Activated naive CD4-positive, alpha-beta T cell treated with anti-CD3 and anti-CD28 coated beads, Interleukin-2, amount 10 ng/mL, durations not matched to agents 7 days and 5 days (primary cell): ENCODE measurements at regions not wholly inside any gene's neighbourhood (a gene's known extent, or its start where the extent isn't known, plus 50 kb on each side); places are given as distances from the start of the nearest gene placed in this dataset.
A peak's percentile ranks its signal among the peaks of the same experiment; 100 is the strongest.
"Not testable (repeated sequence)": the region's sequence is repeated elsewhere in the genome, so short reads cannot be mapped to it uniquely, and the experiment has no call there.

Experiments
- CTCF ChIA-PET: fragments of 350-600 bp; sonication (Branson Sonifier 250); formaldehyde crosslinking; loops from one replicate; lab custom pipeline; 2021; ENCODE audit warnings: antibody characterized with exemption; lab: Charles Lee
- DNase-seq: peaks from one replicate; pipeline ENCODE4 v3.0.0-alpha.2; 2020
- H3K27ac Mint-ChIP-seq: one replicate; pipeline ENCODE4 v1.8.0; 2021; ENCODE audit warnings: mild to moderate bottlenecking, moderate library complexity, mixed read lengths
- H3K27me3 Mint-ChIP-seq: one replicate; pipeline ENCODE4 v1.8.0; 2021; ENCODE audit warnings: mild to moderate bottlenecking, mixed read lengths
- H3K36me3 Mint-ChIP-seq: one replicate; pipeline ENCODE4 v1.8.0; 2021; ENCODE audit warnings: mixed read lengths
- H3K4me1 Mint-ChIP-seq: one replicate; pipeline ENCODE4 v1.8.0; 2021; ENCODE audit warnings: mixed read lengths
- H3K4me3 Mint-ChIP-seq: one replicate; pipeline ENCODE4 v1.8.0; 2021; ENCODE audit warnings: mild to moderate bottlenecking, moderate library complexity, mixed read lengths
- H3K9me3 Mint-ChIP-seq: one replicate; pipeline ENCODE4 v1.8.0; 2021; ENCODE audit warnings: mixed read lengths

DNA sequence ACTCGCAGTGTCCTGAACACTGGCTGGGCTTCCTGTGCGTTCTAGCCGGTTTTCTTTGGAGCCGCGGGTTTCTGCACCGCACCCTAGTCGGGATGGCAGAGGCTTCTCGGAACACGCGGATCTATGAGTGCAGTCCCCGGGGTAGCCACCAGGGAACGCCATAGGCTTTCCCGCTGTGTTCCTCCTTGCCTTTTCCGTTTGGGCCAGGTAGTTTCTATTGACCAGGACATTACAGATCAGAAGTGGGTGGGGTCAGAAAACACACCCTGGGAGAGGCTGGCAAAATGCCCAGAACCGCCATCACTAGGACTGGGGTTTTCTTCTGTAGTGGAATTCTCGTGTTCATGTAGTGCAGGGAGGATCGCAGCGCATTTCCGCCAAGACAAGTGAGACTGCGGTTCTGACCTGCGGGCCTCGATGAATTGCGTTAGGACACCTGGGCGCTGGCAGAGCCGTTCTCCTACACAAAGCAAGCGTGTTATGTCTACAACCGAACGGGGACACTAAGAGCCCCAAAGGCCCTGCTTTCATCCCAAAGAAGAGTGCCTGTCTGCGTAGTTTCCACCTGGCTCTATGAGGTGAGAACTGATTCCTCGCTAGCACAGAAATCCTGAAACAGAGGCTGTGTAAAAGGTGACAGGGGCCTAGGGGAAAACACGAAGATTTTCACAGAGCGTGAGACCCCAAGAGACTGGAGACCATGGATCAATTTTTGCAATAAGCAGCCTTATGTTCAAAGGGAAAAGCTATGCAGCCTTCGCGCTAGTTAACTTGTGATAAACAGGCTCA, 121.5 kb downstream of the PPIAL4G start:
- H3K4me3 Mint-ChIP-seq = peak overlapping the region; percentile 71
- peaks cover 43% of the 10 kb centered on the region for H3K27me3 Mint-ChIP-seq
- H3K27ac Mint-ChIP-seq, H3K9me3 Mint-ChIP-seq, CTCF ChIA-PET, H3K36me3 Mint-ChIP-seq: not testable (repeated sequence)
- H3K4me1 Mint-ChIP-seq = peaks cover 39% of the 10 kb centered on the region
- peak; percentile 56 for DNase-seq

DNA sequence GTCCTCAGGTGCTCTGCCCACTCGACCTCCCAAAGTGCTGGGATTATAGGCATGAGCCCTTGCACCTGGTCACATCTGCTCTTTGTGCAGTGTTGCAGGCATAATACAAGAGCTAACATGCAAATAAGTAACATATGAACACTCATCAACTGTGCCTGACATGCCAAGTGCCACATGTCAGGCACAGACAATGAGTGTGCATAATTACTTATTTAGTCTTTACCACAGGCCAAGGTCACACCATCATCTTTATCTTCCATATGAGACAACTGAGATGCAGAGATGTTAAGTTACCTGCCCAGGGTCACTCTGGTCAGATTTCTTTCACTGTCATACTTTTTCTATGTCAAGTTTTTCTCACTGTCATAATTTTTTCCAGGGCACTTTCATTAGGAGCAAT, 126.1 kb downstream of the PPIAL4G start:
- Mint-ChIP-seq H3K27me3 (peaks cover 78% of the 10 kb centered on the region), H3K9me3 (no peaks in the 10 kb centered on the region), H3K4me3 (no peak overlapping the region), H3K4me1 (peaks cover 26% of the 10 kb centered on the region), H3K27ac (no peak overlapping the region), H3K36me3 (no peaks in the 10 kb centered on the region)
- CTCF ChIA-PET = interaction anchor here (1.4 kb wide), 1 partner anchor 13 kb away, joined by 3 read pairs; no protein-coding TSS in a partner anchor
- DNase-seq = no peak

DNA sequence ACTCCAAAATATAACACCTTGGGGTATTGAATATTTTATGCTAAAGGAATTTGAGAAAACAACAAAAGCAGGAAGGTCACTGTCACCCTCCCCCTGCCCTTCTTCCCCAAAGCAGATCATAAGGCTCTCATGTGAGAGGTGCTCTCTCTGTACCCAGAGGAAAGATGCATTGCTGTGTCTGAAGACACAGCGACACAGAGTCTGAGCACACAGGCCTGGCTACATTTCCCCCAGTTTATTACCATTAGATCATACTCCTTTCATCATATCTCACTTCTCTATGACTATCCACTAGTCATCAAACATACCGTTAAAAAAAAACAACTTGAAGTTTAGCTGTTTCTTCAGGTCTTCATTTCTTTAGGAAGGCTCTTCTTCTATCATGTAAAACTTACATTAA, 127.1 kb downstream of the PPIAL4G start:
- H3K36me3 Mint-ChIP-seq = no peaks in the 10 kb centered on the region
- peaks cover 84% of the 10 kb centered on the region for H3K27me3 Mint-ChIP-seq
- H3K4me3 Mint-ChIP-seq = no peak overlapping the region
- H3K4me1 Mint-ChIP-seq = peaks cover 16% of the 10 kb centered on the region
- CTCF ChIA-PET = interaction anchor here (0.6 to 1.4 kb wide), 2 partner anchors 12 to 13 kb away, joined by 3 read pairs; no protein-coding TSS in a partner anchor
- H3K27ac Mint-ChIP-seq = no peak overlapping the region
- DNase-seq = no peak
- no peaks in the 10 kb centered on the region for H3K9me3 Mint-ChIP-seq

DNA sequence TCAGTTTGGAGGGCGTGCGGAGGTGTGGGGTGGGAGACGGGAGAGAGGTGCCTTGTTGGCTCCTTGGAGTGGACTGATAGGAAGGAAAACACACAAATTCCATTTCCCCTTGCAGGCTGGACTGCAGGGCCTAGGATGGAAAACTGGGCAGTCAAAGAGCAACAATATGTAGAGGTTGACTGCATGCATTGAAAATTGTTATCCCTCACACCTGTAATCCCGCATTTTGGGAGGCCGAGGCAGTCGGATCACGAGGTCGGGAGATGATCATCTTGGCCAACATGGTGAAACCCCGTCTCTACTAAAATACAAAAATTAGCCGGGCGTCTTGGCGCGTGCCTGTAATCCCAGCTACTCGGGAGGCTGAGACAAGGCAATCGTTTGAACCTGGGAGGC, 128.2 kb downstream of the PPIAL4G start:
- Mint-ChIP-seq H3K36me3 (no peaks in the 10 kb centered on the region), H3K4me1 (peaks cover 16% of the 10 kb centered on the region), H3K4me3 (no peak overlapping the region), H3K27ac (no peak overlapping the region), H3K27me3 (peaks cover 86% of the 10 kb centered on the region), H3K9me3 (no peaks in the 10 kb centered on the region)
- DNase-seq = no peak
- CTCF ChIA-PET = interaction anchor here (1.1 kb wide), 1 partner anchor 9 kb away, joined by 3 read pairs; no protein-coding TSS in a partner anchor

DNA sequence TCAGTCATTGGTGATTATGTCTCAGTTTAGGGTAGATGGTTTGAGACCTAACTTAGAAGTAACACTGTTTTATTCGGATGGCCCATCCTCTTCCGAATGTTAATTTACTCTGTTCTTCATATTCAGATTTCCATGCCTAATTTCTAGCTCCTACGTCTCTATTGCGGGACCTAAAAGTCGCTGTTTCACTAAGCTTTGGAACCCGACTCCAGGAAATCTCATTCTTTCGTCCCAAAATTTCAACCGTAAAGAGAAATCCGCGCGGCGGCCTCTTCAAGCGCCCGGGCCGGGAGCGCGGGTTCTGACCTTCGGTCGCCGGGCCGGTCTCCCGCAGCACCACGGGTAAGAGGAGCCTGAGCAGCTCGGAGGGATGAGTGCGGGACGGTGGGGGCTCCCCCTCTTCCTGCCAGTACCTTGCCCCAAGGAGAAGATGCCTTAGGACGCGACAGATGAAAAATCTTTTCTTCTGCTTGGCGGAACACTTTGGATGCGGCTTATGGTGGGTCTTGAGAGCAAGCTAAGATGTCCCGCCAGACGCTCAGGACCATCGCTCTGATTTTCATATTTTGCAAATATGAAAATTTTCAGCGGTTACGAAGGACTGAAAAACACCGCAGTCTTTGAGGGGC, 128.7 kb downstream of the PPIAL4G start:
- H3K4me1 Mint-ChIP-seq = peaks cover 16% of the 10 kb centered on the region
- H3K9me3 Mint-ChIP-seq = no peaks in the 10 kb centered on the region
- H3K36me3 Mint-ChIP-seq = no peaks in the 10 kb centered on the region
- CTCF ChIA-PET = interaction anchor here (1.1 kb wide), 1 partner anchor 9 kb away, joined by 3 read pairs; no protein-coding TSS in a partner anchor
- DNase-seq = no peak
- H3K27me3 Mint-ChIP-seq = peaks cover 82% of the 10 kb centered on the region
- no peak overlapping the region for H3K27ac Mint-ChIP-seq
- no peak overlapping the region for H3K4me3 Mint-ChIP-seq

DNA sequence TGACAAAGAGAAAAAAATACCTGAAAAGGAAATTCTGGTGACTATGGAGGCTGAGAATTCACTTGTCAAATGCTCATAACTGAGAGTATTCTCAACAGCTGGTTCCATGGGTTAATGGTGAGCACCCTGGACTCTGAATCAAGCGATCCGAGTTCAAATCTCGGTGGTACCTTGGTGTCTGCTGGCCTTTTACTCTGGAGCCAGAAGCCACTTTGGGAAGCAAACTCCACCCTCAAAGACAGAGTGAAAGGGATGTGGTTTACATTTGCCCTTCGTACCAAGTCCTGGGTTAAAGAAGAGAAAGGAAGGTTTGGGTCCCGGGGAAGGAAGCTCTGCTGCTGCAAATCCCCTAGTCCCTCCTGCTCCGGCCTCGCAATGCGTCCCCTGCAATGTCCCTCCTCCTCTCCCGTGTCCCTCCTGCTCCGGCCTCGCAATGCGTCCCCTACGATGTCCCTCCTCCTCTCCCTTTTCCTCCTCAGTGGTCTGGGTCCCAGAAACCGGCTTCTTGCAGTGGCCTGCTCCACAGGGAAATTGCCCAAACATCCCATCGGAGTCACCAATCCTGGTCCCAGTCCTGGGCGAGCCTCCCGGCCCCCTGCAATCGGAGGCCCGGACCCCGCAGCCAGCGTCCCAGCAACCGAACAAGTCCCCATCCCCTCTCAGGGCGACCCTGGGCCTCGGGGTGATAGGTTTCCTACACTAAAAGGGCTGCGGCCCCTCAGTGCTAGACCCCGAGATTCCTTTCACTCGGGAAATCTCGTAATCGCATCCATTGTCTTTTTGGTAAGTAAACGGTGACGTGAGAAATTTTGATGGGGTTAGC, 129.4 kb downstream of the PPIAL4G start:
- Mint-ChIP-seq H3K4me1 (peaks cover 16% of the 10 kb centered on the region), H3K36me3 (no peaks in the 10 kb centered on the region), H3K4me3 (no peak overlapping the region), H3K27me3 (peaks cover 89% of the 10 kb centered on the region), H3K27ac (no peak overlapping the region), H3K9me3 (no peaks in the 10 kb centered on the region)
- DNase-seq = no peak
- CTCF ChIA-PET = interaction anchor here (1.1 kb wide), 1 partner anchor 8 kb away, joined by 3 read pairs; no protein-coding TSS in a partner anchor

DNA sequence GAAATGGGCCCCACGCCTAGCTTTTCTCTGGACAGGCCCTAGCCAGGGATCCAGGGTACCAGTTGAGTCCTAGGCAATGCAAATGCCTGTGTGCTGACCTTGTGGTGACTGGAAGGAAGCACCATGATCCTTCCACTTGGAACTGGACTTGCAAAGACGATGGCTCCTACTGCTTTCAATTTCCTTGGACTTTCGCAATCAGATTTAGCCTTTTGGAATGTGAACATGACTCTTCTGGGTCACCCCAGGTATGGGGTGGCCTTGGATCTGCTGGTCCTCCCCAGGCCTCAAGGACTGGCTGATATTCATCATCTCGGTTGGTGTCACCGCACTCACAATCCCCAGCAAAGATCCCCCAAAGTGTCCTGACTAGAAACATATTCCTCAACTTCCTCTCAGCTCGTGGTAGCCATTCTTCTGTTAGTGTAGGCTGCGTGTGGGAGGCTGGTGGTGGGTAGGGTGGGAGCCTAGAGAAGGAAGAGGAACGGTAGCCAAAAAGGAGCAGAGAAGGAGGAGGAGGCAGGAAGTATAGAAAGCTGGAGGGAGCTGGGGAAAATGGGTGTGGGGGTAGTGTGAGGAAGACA, 130.5 kb downstream of the PPIAL4G start:
- H3K36me3 Mint-ChIP-seq = no peaks in the 10 kb centered on the region
- H3K4me3 Mint-ChIP-seq = no peak overlapping the region
- DNase-seq = no peak
- H3K27me3 Mint-ChIP-seq = peaks cover 88% of the 10 kb centered on the region
- H3K4me1 Mint-ChIP-seq = peaks cover 16% of the 10 kb centered on the region
- H3K9me3 Mint-ChIP-seq = no peaks in the 10 kb centered on the region
- CTCF ChIA-PET = no interaction called here
- H3K27ac Mint-ChIP-seq = no peak overlapping the region

DNA sequence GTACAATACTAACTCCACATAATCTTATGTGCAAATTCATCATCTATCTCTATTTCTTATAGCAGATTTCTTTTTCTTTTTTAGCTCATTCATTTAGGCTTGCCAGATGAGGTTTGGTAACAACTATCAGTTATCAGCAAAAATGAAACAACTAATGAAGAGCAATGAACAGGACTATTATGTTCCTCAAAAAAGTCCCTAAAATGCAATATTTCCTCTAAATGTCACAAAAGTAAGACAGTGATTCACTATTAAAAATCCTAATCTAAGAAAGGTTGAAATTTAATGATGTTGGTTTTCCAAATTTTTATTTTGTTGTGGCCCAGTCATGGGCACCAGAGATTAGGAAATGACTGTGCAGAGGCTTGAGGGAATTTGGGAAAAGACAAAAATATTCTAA, 135.3 kb downstream of the PPIAL4G start:
- Mint-ChIP-seq H3K4me1 (peaks cover 5% of the 10 kb centered on the region), H3K4me3 (no peak overlapping the region), H3K27ac (no peak overlapping the region), H3K9me3 (no peaks in the 10 kb centered on the region), H3K27me3 (peaks cover 63% of the 10 kb centered on the region), H3K36me3 (no peaks in the 10 kb centered on the region)
- CTCF ChIA-PET = interaction anchor here (1.3 kb wide), 1 partner anchor 10 kb away, joined by 3 read pairs; no protein-coding TSS in a partner anchor
- DNase-seq = no peak

DNA sequence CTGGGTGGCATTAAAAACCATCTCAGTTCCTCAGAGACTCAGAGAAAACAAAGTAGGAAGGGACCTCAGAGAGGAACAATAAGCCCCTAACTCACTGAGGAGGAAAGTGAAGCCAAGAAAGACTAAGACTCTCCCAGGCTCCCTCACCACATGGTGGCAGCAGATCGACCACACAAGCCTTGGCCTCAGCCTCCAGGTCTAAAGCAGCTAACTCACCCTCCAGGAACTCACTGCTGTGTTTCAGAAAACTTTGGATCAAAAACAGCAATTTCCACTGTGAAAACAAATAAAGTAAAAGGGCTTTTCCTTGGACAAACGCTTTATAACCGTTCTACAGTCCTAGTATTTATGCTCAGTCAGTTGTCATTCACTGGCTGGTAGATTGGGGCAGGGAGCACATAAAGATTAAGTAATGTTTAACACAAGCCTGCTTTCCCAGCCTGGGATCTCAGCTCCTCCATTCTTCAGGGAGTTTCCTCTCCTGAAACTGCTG, 137.4 kb downstream of the PPIAL4G start:
- CTCF ChIA-PET = interaction anchor here (0.8 to 1.0 kb wide), 3 partner anchors 8 to 12 kb away, joined by 3 to 4 read pairs (median 3); no protein-coding TSS in a partner anchor
- H3K4me1 Mint-ChIP-seq, H3K9me3 Mint-ChIP-seq, H3K4me3 Mint-ChIP-seq, H3K27ac Mint-ChIP-seq, H3K36me3 Mint-ChIP-seq: not testable (repeated sequence)
- peak; percentile 50 for DNase-seq
- H3K27me3 Mint-ChIP-seq = peaks cover 42% of the 10 kb centered on the region

DNA sequence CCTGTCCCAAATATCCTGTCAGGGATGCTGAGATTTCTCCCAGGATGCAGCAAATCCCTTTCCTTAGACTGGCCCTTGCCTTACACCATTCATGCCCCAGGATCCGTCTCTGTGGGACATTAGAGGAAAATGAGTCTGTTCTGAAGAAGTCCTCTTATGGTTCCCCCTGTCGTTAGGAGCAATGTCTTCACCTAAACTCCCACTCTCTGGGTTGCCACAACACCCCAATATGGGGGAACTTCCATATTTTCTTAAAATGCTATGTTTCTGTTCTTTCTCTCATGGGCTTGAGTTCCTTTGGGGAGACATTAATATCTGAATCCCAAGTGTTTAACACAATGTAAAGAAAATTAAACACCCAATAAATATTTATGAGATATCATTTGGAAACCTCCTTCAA, 138.5 kb downstream of the PPIAL4G start:
- H3K27ac Mint-ChIP-seq, H3K4me3 Mint-ChIP-seq, H3K9me3 Mint-ChIP-seq, DNase-seq, H3K36me3 Mint-ChIP-seq, H3K4me1 Mint-ChIP-seq: not testable (repeated sequence)
- CTCF ChIA-PET = interaction anchor here (0.9 kb wide), 1 partner anchor 11 kb away, joined by 3 read pairs; no protein-coding TSS in a partner anchor
- peaks cover 38% of the 10 kb centered on the region for H3K27me3 Mint-ChIP-seq

DNA sequence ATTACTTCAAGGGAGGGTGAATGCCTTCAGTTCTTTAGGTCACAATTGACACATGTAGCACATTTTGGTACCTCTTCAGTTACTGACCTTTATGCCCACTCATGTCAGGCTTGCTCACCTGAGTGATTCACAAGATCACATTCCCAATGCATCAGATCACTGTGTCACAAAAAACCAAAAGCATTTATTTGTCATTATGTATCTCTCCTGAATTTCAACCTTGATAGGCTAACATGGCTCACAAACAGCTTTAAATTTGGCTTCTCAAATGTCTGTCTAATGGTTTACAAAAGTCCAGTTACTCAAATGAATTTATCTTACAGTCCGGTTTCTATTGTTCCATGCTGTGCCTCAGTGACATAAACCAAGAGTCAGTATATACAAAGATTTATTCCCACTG, 141.4 kb downstream of the PPIAL4G start:
- H3K4me1 Mint-ChIP-seq, H3K4me3 Mint-ChIP-seq, H3K9me3 Mint-ChIP-seq, CTCF ChIA-PET, DNase-seq, H3K27ac Mint-ChIP-seq, H3K36me3 Mint-ChIP-seq: not testable (repeated sequence)
- H3K27me3 Mint-ChIP-seq = peaks cover 38% of the 10 kb centered on the region

DNA sequence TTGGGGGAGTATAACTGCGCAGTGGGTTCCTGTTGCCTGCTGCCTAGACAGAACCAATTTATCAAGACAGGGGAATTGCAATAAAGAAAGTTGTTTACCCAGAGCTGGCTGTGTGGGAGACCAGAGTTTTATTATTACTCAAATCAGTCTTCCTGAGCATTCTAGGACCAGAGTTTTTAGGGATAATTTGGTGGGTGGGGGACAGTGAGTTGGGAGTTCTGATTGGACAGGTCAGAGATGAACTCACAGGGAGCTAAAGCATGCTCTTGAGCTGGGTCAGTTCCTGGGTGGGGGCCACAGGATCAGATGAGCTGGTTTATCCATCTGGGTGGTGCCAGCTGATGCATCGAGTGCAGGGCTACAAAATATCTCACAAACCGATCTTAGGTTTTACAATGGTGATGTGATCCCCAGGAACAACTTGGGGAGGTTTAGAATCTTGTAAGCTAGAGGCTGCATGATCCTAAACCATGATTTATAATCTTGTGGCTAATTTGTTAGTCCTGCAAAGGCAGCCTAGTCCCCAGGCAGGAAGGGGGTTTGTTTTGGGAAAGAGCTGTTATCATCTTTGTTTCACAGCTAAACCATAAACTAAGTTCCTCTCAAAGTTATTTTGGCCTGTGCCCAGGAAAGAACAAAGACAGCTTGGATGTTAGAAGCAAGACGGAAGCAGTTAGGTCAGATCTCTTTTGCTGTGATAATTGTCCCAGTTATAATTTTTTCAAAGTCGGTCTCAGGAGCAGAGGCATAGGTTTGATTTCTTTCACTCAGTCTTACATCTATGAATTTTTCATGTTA, 146.8 kb downstream of the PPIAL4G start:
- Mint-ChIP-seq H3K27me3 (peaks cover 59% of the 10 kb centered on the region), H3K4me1 (peaks cover 32% of the 10 kb centered on the region)
- not testable (repeated sequence) for H3K27ac Mint-ChIP-seq, H3K4me3 Mint-ChIP-seq, H3K36me3 Mint-ChIP-seq, H3K9me3 Mint-ChIP-seq, DNase-seq
- CTCF ChIA-PET = interaction anchor here (0.6 to 1.5 kb wide), 2 partner anchors 9 to 29 kb away, joined by 4 read pairs; no protein-coding TSS in a partner anchor
